ENCODE measurements at regions not wholly inside any gene's neighbourhood (a gene's known extent, or its start where the extent isn't known, plus 50 kb on each side); places are given as distances from the start of the nearest gene placed in this dataset.
"Not testable (repeated sequence)": the region's sequence is repeated elsewhere in the genome, so short reads cannot be mapped to it uniquely, and the experiment has no call there.

GRCh38 chr1:239952348-239953308, 139.1 kb upstream of the FMN2 start:
- no peak for DNase-seq

- DNase-seq: no peak
Observed at GRCh38 chr1:239954836-239955235, 136.8 kb upstream of the FMN2 start.

GRCh38 chr1:239955431-239955830, 136.3 kb upstream of the FMN2 start:
- DNase-seq: no peak

- no peak for DNase-seq
Observed at GRCh38 chr1:239956263-239956662, 135.4 kb upstream of the FMN2 start.

GRCh38 chr1:239958063-239958462, 133.6 kb upstream of the FMN2 start:
- DNase-seq: no peak

- no peak for DNase-seq
Observed at GRCh38 chr1:239960366-239960765, 131.3 kb upstream of the FMN2 start.

- no peak for DNase-seq
Observed at GRCh38 chr1:239963856-239964255, 127.8 kb upstream of the FMN2 start.

- DNase-seq: peak; percentile 52
Observed at GRCh38 chr1:239976130-239976968, 115.3 kb upstream of the FMN2 start.

GRCh38 chr1:239977416-239977815, 114.3 kb upstream of the FMN2 start:
- DNase-seq: no peak

- DNase-seq: no peak
Observed at GRCh38 chr1:239979456-239979855, 112.2 kb upstream of the FMN2 start.

- DNase-seq: no peak
Observed at GRCh38 chr1:239982762-239983161, 108.9 kb upstream of the FMN2 start.

- DNase-seq: no peak
Observed at GRCh38 chr1:239985044-239985443, 106.6 kb upstream of the FMN2 start.

- no peak for DNase-seq
Observed at GRCh38 chr1:239987103-239987745, 104.5 kb upstream of the FMN2 start.

GRCh38 chr1:239989990-239990389, 101.7 kb upstream of the FMN2 start:
- DNase-seq: no peak

GRCh38 chr1:239992566-239992965, 99.1 kb upstream of the FMN2 start:
- not testable (repeated sequence) for DNase-seq

GRCh38 chr1:239993366-239993765, 98.3 kb upstream of the FMN2 start:
- no peak for DNase-seq

GRCh38 chr1:239995281-239995680, 96.4 kb upstream of the FMN2 start:
- no peak for DNase-seq

GRCh38 chr1:239997160-239997514, 94.5 kb upstream of the FMN2 start:
- no peak for DNase-seq

- no peak for DNase-seq
Observed at GRCh38 chr1:239997515-239998311, 94.0 kb upstream of the FMN2 start.

GRCh38 chr1:239998312-239998649, 93.4 kb upstream of the FMN2 start:
- DNase-seq: no peak

- no peak for DNase-seq
Observed at GRCh38 chr1:239999170-239999569, 92.5 kb upstream of the FMN2 start.

- DNase-seq: no peak
Observed at GRCh38 chr1:240000634-240001033, 91.0 kb upstream of the FMN2 start.

Measured in right hindlimb (tissue), 1 donor.